HepG2 (cell line): ENCODE measurements at regions not wholly inside any gene's neighbourhood (a gene's known extent, or its start where the extent isn't known, plus 50 kb on each side); places are given as distances from the start of the nearest gene placed in this dataset.

ENCODE experiments used
- ATAC-seq: fragments of 200-7000 bp; cut with Tn5 transposase; 3 replicates; pipeline ENCODE4 v1.9.1; 2020; ENCODE audit warnings: mild to moderate bottlenecking, moderate library complexity
- BruUV-seq: library from RNA; stranded (reverse); fragments of 400-500 nt; replicated peaks from 2 replicates; lab custom pipeline; 2021; lab: Mats Ljungman, UMichigan
- CTCF ChIA-PET: fragments of 300-600 bp; formaldehyde crosslinking; extraction: SDS; loops from one replicate; lab custom pipeline; 2021; ENCODE audit warnings: low total read pairs, inconsistent platforms, low intra/inter-chr PET ratio; lab: Yijun Ruan, JAX
- POLR2A ChIA-PET: fragments of 350-600 bp; sonication (Branson Sonifier 250); formaldehyde crosslinking; loops from one replicate; lab custom pipeline; 2020; ENCODE audit warnings: antibody characterized with exemption, inconsistent platforms; lab: Yijun Ruan, JAX
- DNase-seq: peaks from one replicate; pipeline ENCODE4 v3.0.0-alpha.2; 2015; ENCODE audit warnings: low spot score
- FAIRE-seq: peaks from 3 replicates; lab custom pipeline; 2011; peaks lifted over from hg19 to GRCh38; lab: Jason Lieb, UNC
- H2AFZ ChIP-seq: one replicate; pipeline ENCODE4 v1.6.1; 2011; ENCODE audit warnings: low read length, inconsistent platforms
- H3K27ac ChIP-seq: fragments of 300-600 bp; 3 replicates; pipeline ENCODE4 v1.8.0; 2011; ENCODE audit warnings: mixed run types, mild to moderate bottlenecking, mixed read lengths, low read length, inconsistent platforms; ENCODE audit not compliant: insufficient read depth; ENCODE audit errors: extremely low read length
- H3K27me3 ChIP-seq, 2 experiments: fragments of 200-600 bp in 1 of 2; 2 replicates in 1 of 2; 3 replicates in 1 of 2; pipeline versions ENCODE4 v1.6.0 to v1.8.0; 2011; ENCODE audit warnings: low read length in 2 of 2, mild to moderate bottlenecking in 2 of 2, moderate library complexity in 2 of 2, inconsistent platforms in 1 of 2; ENCODE audit not compliant: insufficient read depth in 2 of 2, control insufficient read depth in 1 of 2
- H3K36me3 ChIP-seq, 2 experiments: fragments of 200-600 bp in 1 of 2; replicated peaks in 1 of 2; 2 replicates in 1 of 2; 3 replicates in 1 of 2; pipeline versions ENCODE4 v1.5.1 to v1.8.0; 2011; ENCODE audit warnings: low read length in 2 of 2, inconsistent platforms in 1 of 2; ENCODE audit not compliant: insufficient read depth in 2 of 2, control insufficient read depth in 1 of 2
- H3K4me1 ChIP-seq: 2 replicates; pipeline ENCODE4 v1.5.1; 2012; ENCODE audit warnings: low read length, inconsistent platforms; ENCODE audit not compliant: insufficient read depth
- H3K4me2 ChIP-seq: 2 replicates; pipeline ENCODE4 v1.6.0; 2011; ENCODE audit warnings: low read depth, low read length, inconsistent platforms
- H3K4me3 ChIP-seq, 3 experiments: fragments of 200-600 bp in 1 of 3; sonication (generic), shearing (Covaris generic) in 1 of 3; replicated peaks in 1 of 3; 2 replicates each; pipeline ENCODE4 v1.5.1; 2011 to 2016; ENCODE audit warnings: low read length in 3 of 3, inconsistent platforms in 2 of 3, low read depth in 2 of 3, mild to moderate bottlenecking in 2 of 3, control low read depth in 1 of 3, mixed read lengths in 1 of 3; ENCODE audit not compliant: insufficient read depth in 1 of 3
- H3K79me2 ChIP-seq: one replicate; pipeline ENCODE4 v1.6.1; 2011; ENCODE audit warnings: low read length, inconsistent platforms; ENCODE audit not compliant: insufficient read depth
- H3K9ac ChIP-seq: 2 replicates; pipeline ENCODE4 v1.6.0; 2011; ENCODE audit warnings: mild to moderate bottlenecking, low read depth, low read length, inconsistent platforms; ENCODE audit not compliant: insufficient read depth
- H3K9me3 ChIP-seq: 2 replicates; pipeline ENCODE4 v1.5.1; 2012; ENCODE audit warnings: mild to moderate bottlenecking, low read length
- H4K20me1 ChIP-seq: 2 replicates; pipeline ENCODE4 v1.6.0; 2011; ENCODE audit warnings: inconsistent platforms, mild to moderate bottlenecking, low read length, moderate library complexity; ENCODE audit not compliant: insufficient read depth
- BHLHE40 ChIP-seq: IDR thresholded peaks from 2 replicates; pipeline ENCODE4 v1.6.1; 2011; ENCODE audit warnings: low read length, improper control_type of control experiment
- DNMT3B ChIP-seq: conservative IDR thresholded peaks from 2 replicates; pipeline ENCODE4 v1.6.1; 2016; ENCODE audit warnings: missing biosample characterization, control low read depth
- NBN ChIP-seq: fragments of 450-650 bp; conservative IDR thresholded peaks from 2 replicates; pipeline ENCODE4 v1.6.1; 2017
- NR3C1 ChIP-seq: sonication (generic); formaldehyde crosslinking; IDR thresholded peaks from 2 replicates; pipeline ENCODE4 v1.4.0; 2020; ENCODE audit warnings: missing genetic modification reagents
- ZNF280B ChIP-seq: sonication (generic); formaldehyde crosslinking; IDR thresholded peaks from 2 replicates; pipeline ENCODE4 v1.5.0; 2020; ENCODE audit warnings: missing genetic modification reagents, mild to moderate bottlenecking, borderline replicate concordance
- ZNF503 ChIP-seq: sonication (generic); formaldehyde crosslinking; IDR thresholded peaks from 2 replicates; pipeline ENCODE4 v1.4.0; 2020; ENCODE audit warnings: missing genetic modification reagents
- WGBS: methylation state at CpG from one replicate; pipeline ENCODE4 v1.1.6; 2017; ENCODE audit warnings: low lambda C conversion rate; 5-methylcytosine and 5-hydroxymethylcytosine counted together
- in situ Hi-C: cut with HindIII; loops from 2 replicates; pipeline ENCODE4 v1.10.0; 2017; ENCODE audit warnings: low pct_unique_long_range_greater_than_20kb; ENCODE audit not compliant: extremely low pct_ligation_motif_present
- intact Hi-C: fragments of 100-400 bp; cut with micrococcal nuclease; formaldehyde crosslinking; loops from one replicate; pipeline ENCODE4 v1.10.0; 2022; ENCODE audit not compliant: unreplicated experiment

GRCh38 chr15:88397506-88397905 is 69.7 kb downstream of the MRPL46 start:
- CTCF ChIA-PET = no interaction called here
- H3K4me3 ChIP-seq = no peak overlapping the region
- H3K27ac ChIP-seq = no peak overlapping the region
- in situ Hi-C loops = no loop called here
- TF ChIP-seq NR3C1 (CRISPR knock-in tag) (no peak), ZNF280B (CRISPR knock-in tag) (no peak), NBN (no peak), ZNF503 (no peak), BHLHE40 (no peak), DNMT3B (CRISPR knock-in tag) (no peak)
- no peaks in the 10 kb centered on the region for H4K20me1 ChIP-seq
- no peaks in the 10 kb centered on the region for H3K36me3 ChIP-seq
- no peak overlapping the region for H3K4me2 ChIP-seq
- no peak for DNase-seq
- peaks cover 21% of the 10 kb centered on the region for H3K4me1 ChIP-seq
- H3K79me2 ChIP-seq = no peaks in the 10 kb centered on the region
- intact Hi-C loops = loop anchor here (10.0 kb wide), 1 partner anchor 47 kb away; no protein-coding TSS in a partner anchor
- WGBS = 49% methylated on average over 6 of the region's 6 CpGs
- H2AFZ ChIP-seq = no peak overlapping the region
- POLR2A ChIA-PET = interaction anchor here (1.4 kb wide), 1 partner anchor 70 kb away, joined by 3 read pairs; the partner anchor contains the start of genes MRPL46 and MRPS11
- no peak overlapping the region for H3K9ac ChIP-seq
- H3K9me3 ChIP-seq = no peaks in the 10 kb centered on the region
- no TSS peak for BruUV-seq
- FAIRE-seq = no peak
- ATAC-seq = no peak
- peaks cover 0 to 14% of the 10 kb centered on the region in 2 experiments; a peak in 3 of 5 replicates for H3K27me3 ChIP-seq
